Spleen (tissue), 11 donors: ENCODE measurements at regions not wholly inside any gene's neighbourhood (a gene's known extent, or its start where the extent isn't known, plus 50 kb on each side); places are given as distances from the start of the nearest gene placed in this dataset.

ENCODE experiments used
- DNase-seq: peaks from one replicate; pipeline ENCODE4 v3.0.0-alpha.2; 2020
- H3K27ac ChIP-seq, 8 donors: fragments of 200-600 bp; sonication (generic) in 7 of 8; 1 replicate in 4 of 8; 2 replicates in 4 of 8; pipeline versions ENCODE4 v1.5.0 to v1.8.0; 2016 to 2021; ENCODE audit warnings: inconsistent platforms in 4 of 8, mild to moderate bottlenecking in 4 of 8, moderate library complexity in 1 of 8
- H3K27me3 ChIP-seq, 7 donors: fragments of 200-600 bp; sonication (generic) in 6 of 7; replicated peaks in 1 of 7; 1 replicate in 4 of 7; 2 replicates in 3 of 7; pipeline versions ENCODE4 v1.5.0 to v1.8.0; 2016 to 2021; ENCODE audit warnings: inconsistent platforms in 3 of 7, mild to moderate bottlenecking in 1 of 7
- H3K36me3 ChIP-seq, 6 donors: fragments of 200-600 bp; sonication (generic) in 5 of 6; 1 replicate in 4 of 6; 2 replicates in 2 of 6; pipeline versions ENCODE4 v1.5.0 to v1.8.0; 2016 to 2021; ENCODE audit warnings: inconsistent platforms in 2 of 6
- H3K4me1 ChIP-seq, 6 donors: fragments of 200-600 bp; sonication (generic) in 5 of 6; 1 replicate in 3 of 6; 2 replicates in 3 of 6; pipeline versions ENCODE4 v1.5.0 to v1.8.0; 2016 to 2021; ENCODE audit warnings: inconsistent platforms in 3 of 6
- H3K4me3 ChIP-seq, 8 donors: fragments of 200-600 bp; sonication (generic) in 7 of 8; 1 replicate in 4 of 8; 2 replicates in 4 of 8; pipeline versions ENCODE4 v1.5.0 to v1.8.0; 2016 to 2021; ENCODE audit warnings: inconsistent platforms in 4 of 8, mild to moderate bottlenecking in 4 of 8, moderate library complexity in 2 of 8
- H3K9me3 ChIP-seq, 8 donors: fragments of 200-600 bp; sonication (generic) in 7 of 8; 1 replicate in 4 of 8; 2 replicates in 4 of 8; pipeline versions ENCODE4 v1.5.0 to v1.8.0; 2016 to 2021; ENCODE audit warnings: inconsistent platforms in 4 of 8
- CTCF ChIP-seq, 11 experiments: fragments of 200-600 bp in 7 of 11; fragments of 450-650 bp in 4 of 11; sonication (generic) in 4 of 11; IDR thresholded peaks in 8 of 11; conservative IDR thresholded peaks in 3 of 11; 1 replicate in 7 of 11; 2 replicates in 4 of 11; pipeline versions ENCODE4 v1.4.0 to v1.8.0; 2016 to 2021; ENCODE audit warnings: antibody characterized with exemption in 11 of 11, inconsistent platforms in 4 of 11, mild to moderate bottlenecking in 1 of 11
- POLR2A ChIP-seq, 3 donors: fragments of 450-650 bp; IDR thresholded peaks; one replicate each; pipeline ENCODE4 v1.5.1; 2017; ENCODE audit warnings: antibody characterized with exemption in 3 of 3, mild to moderate bottlenecking in 1 of 3
- POLR2AphosphoS5 ChIP-seq, 3 donors: sonication (generic); formaldehyde crosslinking; IDR thresholded peaks; one replicate each; pipeline ENCODE4 v1.5.1; 2017; ENCODE audit warnings: antibody characterized with exemption in 3 of 3
- WGBS, 5 donors: extraction: QIAGEN DNeasy Blood & Tissue Kit in 3 of 5; methylation state at CpG; one replicate each; pipeline versions ENCODE4 v1.1.5 to v1.1.7; 2013 to 2018; 5-methylcytosine and 5-hydroxymethylcytosine counted together
- intact Hi-C: fragments of 100-400 bp; cut with DNase I; formaldehyde crosslinking; loops from one replicate; pipeline ENCODE4 v1.15.0; 2023; ENCODE audit warnings: low total_unique reads
- donor health status: healthy with polysubstance abuse.
- donor health status: DM: no; HTN: no; CAD: no; lungs with moderate emphysema.
- donor health status: DM: no; HTN: no; CAD: no.
- donor health status: Bipolar disorder and iron deficiency.
- donor health status: healthy.
- donor health status: DM: no; HTN: no; CAD: no.
- donor health status: DM: yes; HTN: yes; CAD: no.

GRCh38 chr5:10849278-10849677 lies 88.2 kb upstream of the DAP start:
- TF ChIP-seq POLR2A (IDR thresholded peaks at IDR 0.05) (no peak), CTCF (IDR thresholded peaks at IDR 0.05 in 8 of 11, conservative IDR thresholded peaks at IDR 0.05 in 3 of 11) (no peak), POLR2AphosphoS5 (IDR thresholded peaks at IDR 0.05) (no peak)
- Histone ChIP-seq H3K36me3 (no peaks in the 10 kb centered on the region), H3K9me3 (peaks cover 0 to 8% (median 2%) of the 10 kb centered on the region in 8 donors), H3K4me1 (no peaks in the 10 kb centered on the region), H3K27me3 (no peaks in the 10 kb centered on the region), H3K27ac (no peak overlapping the region), H3K4me3 (no peak overlapping the region)
- intact Hi-C loops = no loop called here
- WGBS, 5 donors = 61 to 84% (median 68%) methylated on average over 5 of the region's 5 CpGs
- DNase-seq = no peak

GRCh38 chr5:10844016-10844415 lies 83.0 kb upstream of the DAP start:
- Histone ChIP-seq H3K27ac (no peak overlapping the region), H3K27me3 (no peaks in the 10 kb centered on the region), H3K9me3 (peaks cover 0 to 21% (median 10%) of the 10 kb centered on the region in 8 donors), H3K4me1 (no peaks in the 10 kb centered on the region), H3K36me3 (no peaks in the 10 kb centered on the region), H3K4me3 (no peak overlapping the region)
- 72 to 87% (median 77%) methylated on average over 4 of the region's 4 CpGs for WGBS, 5 donors
- DNase-seq = no peak
- intact Hi-C loops = no loop called here
- TF ChIP-seq CTCF (IDR thresholded peaks at IDR 0.05 in 8 of 11, conservative IDR thresholded peaks at IDR 0.05 in 3 of 11) = no peak

- 84 to 96% (median 89%) methylated on average over 3 of the region's 3 CpGs for WGBS, 5 donors
- no peaks in the 10 kb centered on the region for H3K4me1 ChIP-seq
- H3K27ac ChIP-seq = no peak overlapping the region
- H3K9me3 ChIP-seq = peaks cover 0 to 20% (median 10%) of the 10 kb centered on the region in 8 donors
- no peak overlapping the region for H3K4me3 ChIP-seq
- no peak for DNase-seq
- H3K27me3 ChIP-seq = no peaks in the 10 kb centered on the region
- no peak for TF ChIP-seq CTCF (IDR thresholded peaks at IDR 0.05 in 8 of 11, conservative IDR thresholded peaks at IDR 0.05 in 3 of 11)
- no peak for TF ChIP-seq POLR2AphosphoS5 (IDR thresholded peaks at IDR 0.05)
- no peak for TF ChIP-seq POLR2A (IDR thresholded peaks at IDR 0.05)
- H3K36me3 ChIP-seq = no peaks in the 10 kb centered on the region
- intact Hi-C loops = no loop called here
Observed at GRCh38 chr5:10842823-10843222, 81.8 kb upstream of the DAP start.

DNA sequence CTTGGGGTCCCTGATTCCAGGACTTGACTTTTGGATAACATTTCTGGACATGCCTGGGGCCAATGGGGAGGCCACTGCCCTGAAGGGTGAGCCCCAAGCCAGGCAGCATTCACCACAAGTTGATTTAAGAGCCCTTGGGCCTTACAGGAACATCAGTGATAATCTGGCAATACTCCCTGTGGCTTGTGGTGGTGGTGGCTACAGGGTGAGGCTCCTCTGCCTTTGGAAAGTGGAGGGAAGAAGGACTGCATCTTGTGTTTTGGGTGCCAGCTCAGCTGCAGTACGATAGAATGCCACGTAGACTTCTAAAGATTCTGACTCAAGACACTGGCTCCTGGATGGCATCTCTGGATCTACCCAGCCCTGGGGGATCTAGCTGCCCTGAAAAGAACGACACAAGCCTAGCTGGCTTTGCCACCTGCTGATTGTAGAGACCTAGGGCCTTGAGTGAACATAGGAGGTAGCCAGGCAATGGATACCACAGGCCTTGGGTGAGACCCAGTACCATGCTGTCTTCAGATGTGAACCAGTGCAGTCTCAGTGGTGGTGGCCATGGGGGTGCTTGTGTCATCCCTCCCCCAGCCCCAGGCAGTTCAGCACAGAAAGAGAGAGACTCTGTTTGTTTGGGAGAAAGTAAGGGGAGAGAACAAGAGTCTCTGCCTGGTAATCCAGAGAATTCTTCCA lies 79.0 kb upstream of the DAP start:
- no peaks in the 10 kb centered on the region for H3K4me1 ChIP-seq
- H3K36me3 ChIP-seq = no peaks in the 10 kb centered on the region
- H3K27ac ChIP-seq = no peak overlapping the region
- TF ChIP-seq CTCF (IDR thresholded peaks at IDR 0.05 in 8 of 11, conservative IDR thresholded peaks at IDR 0.05 in 3 of 11) (no peak), POLR2A (IDR thresholded peaks at IDR 0.05) (no peak), POLR2AphosphoS5 (IDR thresholded peaks at IDR 0.05) (no peak)
- DNase-seq = no peak
- 33 to 90% (median 67%) methylated on average over 1 to 3 of the region's 3 CpGs for WGBS, 5 donors
- no peak overlapping the region for H3K4me3 ChIP-seq
- peaks cover 0 to 20% (median 10%) of the 10 kb centered on the region in 8 donors for H3K9me3 ChIP-seq
- H3K27me3 ChIP-seq = no peaks in the 10 kb centered on the region
- intact Hi-C loops = no loop called here
